K562 (cell line): ENCODE measurements at regions not wholly inside any gene's neighbourhood (a gene's known extent, or its start where the extent isn't known, plus 50 kb on each side); places are given as distances from the start of the nearest gene placed in this dataset.

Experiments
- CREB1 ChIP-seq, 2 experiments: sonication (generic) in 1 of 2; formaldehyde crosslinking in 1 of 2; IDR thresholded peaks; 2 replicates each; pipeline versions ENCODE4 v1.6.1 to v1.8.0; 2012 to 2022; ENCODE audit warnings: inconsistent platforms in 1 of 2, mild to moderate bottlenecking in 1 of 2, missing genetic modification reagents in 1 of 2, moderate library complexity in 1 of 2
- FOXJ2 ChIP-seq: fragments of 200-800 bp; sonication (Bioruptor generic); IDR thresholded peaks from 2 replicates; pipeline ENCODE4 v1.6.1; 2016; ENCODE audit warnings: missing genetic modification characterization, missing compliant biosample characterization
- FOXO4 ChIP-seq: fragments of 450-650 bp; formaldehyde crosslinking; IDR thresholded peaks from 2 replicates; pipeline ENCODE4 v1.4.0; 2020; ENCODE audit warnings: mild to moderate bottlenecking, moderate library complexity
- FOXP1 ChIP-seq: sonication (generic); formaldehyde crosslinking; IDR thresholded peaks from 2 replicates; pipeline ENCODE4 v1.8.0; 2022; ENCODE audit warnings: mild to moderate bottlenecking, missing genetic modification reagents
- GTF2A2 ChIP-seq: IDR thresholded peaks from 2 replicates; pipeline ENCODE4 v1.6.1; 2016; ENCODE audit warnings: mild to moderate bottlenecking, missing genetic modification characterization, missing compliant biosample characterization
- HDAC2 ChIP-seq: fragments of 450-650 bp; IDR thresholded peaks from 2 replicates; pipeline ENCODE4 v1.6.1; 2016; ENCODE audit warnings: mild to moderate bottlenecking
- IFI16 ChIP-seq: fragments of 250-450 bp; sonication (Bioruptor Pico); IDR thresholded peaks from 2 replicates; pipeline ENCODE4 v2.1.2; 2022; ENCODE audit warnings: mild to moderate bottlenecking, inconsistent platforms
- KLF10 ChIP-seq: fragments of 250-450 bp; sonication (Bioruptor Pico); IDR thresholded peaks from 2 replicates; pipeline ENCODE4 v1.6.1; 2021; ENCODE audit warnings: matching md5 sums
- LARP7 ChIP-seq: fragments of 450-650 bp; IDR thresholded peaks from 2 replicates; pipeline ENCODE4 v1.6.1; 2016
- MAZ ChIP-seq, 2 experiments: fragments of 450-650 bp in 1 of 2; sonication (generic) in 1 of 2; formaldehyde crosslinking; IDR thresholded peaks in 1 of 2; conservative IDR thresholded peaks in 1 of 2; 2 replicates each; pipeline versions ENCODE4 v1.4.0 to v1.5.0; 2020; ENCODE audit warnings: mild to moderate bottlenecking in 1 of 2, missing genetic modification reagents in 1 of 2
- MIER1 ChIP-seq: fragments of 450-650 bp; IDR thresholded peaks from 2 replicates; pipeline ENCODE4 v1.6.1; 2016; ENCODE audit warnings: antibody characterized with exemption, mild to moderate bottlenecking, low read depth
- NCOA6 ChIP-seq: fragments of 450-650 bp; IDR thresholded peaks from 2 replicates; pipeline ENCODE4 v1.6.1; 2017; ENCODE audit warnings: mild to moderate bottlenecking
- NFIC ChIP-seq: fragments of 450-650 bp; IDR thresholded peaks from 2 replicates; pipeline ENCODE4 v1.6.1; 2017; ENCODE audit warnings: mild to moderate bottlenecking, inconsistent platforms
- PHF21A ChIP-seq: fragments of 450-650 bp; IDR thresholded peaks from 2 replicates; pipeline ENCODE4 v1.6.1; 2017; ENCODE audit warnings: low read depth, borderline replicate concordance
- PRMT5 ChIP-seq: sonication (generic); formaldehyde crosslinking; IDR thresholded peaks from 2 replicates; pipeline ENCODE4 v1.5.0; 2020; ENCODE audit warnings: missing genetic modification reagents
- RBM17 ChIP-seq: fragments of 200-400 bp; formaldehyde crosslinking; IDR thresholded peaks from 2 replicates; pipeline ENCODE4 v1.6.1; 2017; ENCODE audit warnings: low read depth, mild to moderate bottlenecking, low read length, borderline replicate concordance
- RFX5 ChIP-seq: IDR thresholded peaks from 2 replicates; pipeline ENCODE4 v1.6.1; 2011; ENCODE audit warnings: low read depth, mild to moderate bottlenecking, improper control_type of control experiment, low read length
- RREB1 ChIP-seq: fragments of 250-450 bp; sonication (Bioruptor Pico); IDR thresholded peaks from 2 replicates; pipeline ENCODE4 v1.4.0; 2020
- ZFPM2 ChIP-seq: fragments of 250-450 bp; sonication (Bioruptor Pico); IDR thresholded peaks from 2 replicates; pipeline ENCODE4 v1.5.1; 2022; ENCODE audit warnings: mild to moderate bottlenecking
- ZNF133 ChIP-seq: fragments of 250-450 bp; sonication (Bioruptor Pico); IDR thresholded peaks from 2 replicates; pipeline ENCODE4 v1.4.0; 2020; ENCODE audit warnings: mild to moderate bottlenecking
- ZNF165 ChIP-seq: fragments of 250-450 bp; sonication (Bioruptor Pico); IDR thresholded peaks from 2 replicates; pipeline ENCODE4 v1.4.0; 2020; ENCODE audit warnings: borderline replicate concordance
- ZNF778 ChIP-seq: fragments of 450-650 bp; formaldehyde crosslinking; IDR thresholded peaks from 2 replicates; pipeline ENCODE4 v1.4.0; 2020; ENCODE audit warnings: mild to moderate bottlenecking, moderate library complexity

GRCh38 chr1:61013189-61013945 is 69.0 kb upstream of the NFIA start (continued):
- TF ChIP-seq RREB1 (CRISPR knock-in tag) (peak; percentile 60; the same call in 1 of the 2 replicates), NFIC (peak; percentile 93), HDAC2 (peak; percentile 93), MAZ (CRISPR knock-in tag; conservative IDR thresholded peaks at IDR 0.05 in 1 of 2, IDR thresholded peaks at IDR 0.05 in 1 of 2) (peak; percentile 96 to 97), ZFPM2 (no peak), NCOA6 (no peak), KLF10 (CRISPR knock-in tag) (no peak), CREB1 (IDR thresholded peaks at IDR 0.05) (peak; percentile 73), CREB1 (CRISPR knock-in tag; IDR thresholded peaks at IDR 0.05) (peak; percentile 63), RBM17 (no peak), ZNF165 (CRISPR knock-in tag) (no peak), FOXJ2 (tag) (peak; percentile 80), FOXO4 (no peak), PRMT5 (CRISPR knock-in tag) (no peak), MIER1 (no peak), ZNF133 (CRISPR knock-in tag) (no peak), IFI16 (CRISPR knock-in tag) (no peak), LARP7 (no peak), PHF21A (peak; percentile 76; the same call in 1 of the 2 replicates), RFX5 (no peak), FOXP1 (CRISPR knock-in tag) (0 out of 2 replicates have a peak, but pooled peaks have one; percentile 56), ZNF778 (CRISPR knock-in tag) (no peak), GTF2A2 (tag) (no peak)
